SK-N-DZ (cell line): ENCODE measurements at regions not wholly inside any gene's neighbourhood (a gene's known extent, or its start where the extent isn't known, plus 50 kb on each side); places are given as distances from the start of the nearest gene placed in this dataset.
"Not testable (repeated sequence)": the region's sequence is repeated elsewhere in the genome, so short reads cannot be mapped to it uniquely, and the experiment has no call there.

Source experiments
- DNase-seq: peaks from one replicate; pipeline ENCODE4 v3.0.0-alpha.2; 2015; ENCODE audit warnings: low spot score

DNA sequence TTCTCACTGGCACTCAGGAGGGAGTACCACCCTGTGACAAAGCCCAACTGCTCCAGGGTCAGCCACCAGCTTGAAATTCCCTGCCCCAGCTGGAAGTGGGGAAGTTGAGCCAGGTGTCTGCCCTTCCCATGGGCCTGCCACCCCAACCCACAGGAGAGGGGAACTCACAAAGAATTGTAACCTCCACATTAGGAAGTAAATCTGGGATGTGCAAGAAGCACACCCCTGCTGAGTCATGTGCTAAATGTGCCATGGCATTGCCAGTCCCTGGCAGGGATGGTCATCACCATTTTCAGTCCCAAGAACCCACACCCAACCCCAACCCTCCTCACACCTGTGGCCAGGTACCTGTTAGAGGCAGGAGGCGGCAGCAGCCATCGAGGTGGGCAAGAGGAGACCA lies 165.2 kb upstream of the THBS1 start:
- DNase-seq: no peak

DNA sequence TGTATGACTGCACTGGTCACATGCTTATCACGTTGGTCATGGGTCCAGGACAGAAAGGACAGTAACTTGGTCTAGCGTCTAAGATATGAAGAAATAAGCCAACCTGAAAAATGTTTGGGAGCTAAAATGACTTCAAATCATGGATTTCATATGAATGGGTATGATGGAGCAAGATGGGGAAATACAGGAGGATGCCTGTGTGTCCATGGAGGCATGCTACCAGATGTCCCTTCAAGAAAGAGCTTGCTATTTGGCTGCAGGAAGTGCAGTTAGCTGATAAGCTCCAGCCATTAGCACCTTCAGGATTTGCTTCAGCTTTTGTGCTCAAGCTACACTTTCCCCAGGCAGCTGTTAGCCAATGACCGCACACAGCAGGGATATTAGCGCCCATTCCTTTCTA lies 164.6 kb upstream of the THBS1 start:
- DNase-seq: no peak

DNA sequence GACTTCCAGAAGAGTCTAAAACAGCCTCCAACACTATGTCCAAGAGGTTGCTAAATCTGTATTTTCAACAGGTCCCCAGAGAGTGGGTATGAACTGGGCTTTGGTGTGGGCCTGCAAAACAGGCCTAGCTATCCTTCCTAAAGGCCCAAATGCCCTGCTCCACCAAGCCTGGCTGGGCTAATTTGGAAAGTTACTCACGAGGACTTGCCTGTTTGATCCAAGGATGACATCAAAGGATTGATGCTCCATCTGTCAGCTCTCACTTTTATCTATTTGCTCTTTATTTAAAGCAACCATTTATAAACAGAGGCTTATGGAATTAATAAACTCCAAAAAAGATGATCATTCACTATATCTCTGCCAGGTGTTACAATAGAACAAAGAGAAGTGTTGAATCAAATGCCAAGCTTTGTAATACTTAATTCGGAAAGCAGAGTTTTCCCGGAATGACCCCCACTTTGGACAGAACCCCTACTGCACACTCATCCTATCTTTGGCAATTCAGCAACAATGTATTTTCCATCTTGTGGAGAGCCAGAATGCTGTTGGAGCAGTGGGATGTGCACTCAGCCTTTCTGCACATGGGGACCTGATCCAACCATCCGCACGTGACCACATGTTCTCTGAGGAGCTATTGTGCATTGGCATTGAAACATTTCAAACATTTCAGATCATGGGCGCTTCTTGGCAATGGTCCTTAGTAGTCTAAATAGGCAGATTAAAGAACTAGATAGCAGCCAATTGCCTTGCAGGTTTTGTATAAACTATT lies 163.3 kb upstream of the THBS1 start:
- DNase-seq: no peak

DNA sequence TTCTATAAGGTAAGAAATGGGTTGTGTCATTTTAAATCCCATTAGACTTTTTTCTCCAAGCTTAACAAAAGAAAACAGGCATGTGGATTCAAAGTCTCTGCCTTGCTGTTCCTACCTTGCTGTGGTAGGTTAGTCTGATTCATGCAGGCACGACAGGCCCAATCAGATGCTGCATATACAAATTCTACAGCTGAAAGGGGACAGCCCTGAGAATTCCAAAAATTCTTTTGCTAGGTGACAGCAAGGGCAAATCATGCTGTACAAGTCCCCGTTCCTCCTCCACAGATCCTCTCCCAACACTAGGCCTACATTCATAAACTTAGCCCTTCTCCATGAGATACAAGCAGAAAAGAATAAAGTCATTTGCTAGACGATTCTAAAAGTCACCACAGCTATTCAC lies 161.2 kb upstream of the THBS1 start:
- DNase-seq: no peak

DNA sequence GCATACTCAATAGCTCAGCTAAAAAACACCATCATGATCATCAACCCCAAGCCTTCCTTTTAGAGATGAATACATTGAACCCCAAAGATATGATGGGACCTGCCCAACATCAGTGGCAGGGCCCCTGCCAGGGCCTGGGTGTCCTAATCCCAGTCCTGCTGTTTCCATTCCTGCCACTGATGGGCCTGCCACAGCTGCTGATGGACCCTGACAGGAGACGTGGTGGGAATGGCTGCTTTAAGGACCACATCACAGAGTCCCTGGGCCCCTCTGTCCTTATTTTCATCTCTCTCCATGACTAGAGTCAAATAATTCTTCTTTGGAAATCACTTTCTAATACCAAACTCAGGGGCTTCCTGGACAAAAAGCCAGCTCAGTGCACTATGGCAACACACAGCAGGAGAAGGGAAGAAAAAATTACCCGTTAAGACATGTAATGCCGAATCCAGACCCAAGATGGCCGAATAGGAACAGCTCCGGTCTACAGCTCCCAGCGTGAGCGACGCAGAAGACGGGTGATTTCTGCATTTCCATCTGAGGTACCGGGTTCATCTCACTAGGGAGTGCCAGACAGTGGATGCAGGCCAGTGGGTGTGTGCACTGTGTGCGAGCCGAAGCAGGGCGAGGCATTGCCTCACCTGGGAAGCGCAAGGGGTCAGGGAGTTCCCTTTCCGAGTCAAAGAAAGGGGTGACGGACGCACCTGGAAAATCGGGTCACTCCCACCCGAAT lies 160.6 kb upstream of the THBS1 start:
- DNase-seq: not testable (repeated sequence)

DNA sequence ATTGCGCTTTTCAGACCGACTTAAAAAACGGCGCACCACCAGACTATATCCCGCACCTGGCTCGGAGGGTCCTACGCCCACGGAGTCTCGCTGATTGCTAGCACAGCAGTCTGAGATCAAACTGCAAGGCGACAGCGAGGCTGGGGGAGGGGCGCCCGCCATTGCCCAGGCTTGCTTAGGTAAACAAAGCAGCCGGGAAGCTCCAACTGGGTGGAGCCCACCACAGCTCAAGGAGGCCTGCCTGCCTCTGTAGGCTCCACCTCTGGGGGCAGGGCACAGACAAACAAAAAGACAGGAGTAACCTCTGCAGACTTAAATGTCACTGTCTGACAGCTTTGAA lies 160.1 kb upstream of the THBS1 start:
- DNase-seq: not testable (repeated sequence)

DNA sequence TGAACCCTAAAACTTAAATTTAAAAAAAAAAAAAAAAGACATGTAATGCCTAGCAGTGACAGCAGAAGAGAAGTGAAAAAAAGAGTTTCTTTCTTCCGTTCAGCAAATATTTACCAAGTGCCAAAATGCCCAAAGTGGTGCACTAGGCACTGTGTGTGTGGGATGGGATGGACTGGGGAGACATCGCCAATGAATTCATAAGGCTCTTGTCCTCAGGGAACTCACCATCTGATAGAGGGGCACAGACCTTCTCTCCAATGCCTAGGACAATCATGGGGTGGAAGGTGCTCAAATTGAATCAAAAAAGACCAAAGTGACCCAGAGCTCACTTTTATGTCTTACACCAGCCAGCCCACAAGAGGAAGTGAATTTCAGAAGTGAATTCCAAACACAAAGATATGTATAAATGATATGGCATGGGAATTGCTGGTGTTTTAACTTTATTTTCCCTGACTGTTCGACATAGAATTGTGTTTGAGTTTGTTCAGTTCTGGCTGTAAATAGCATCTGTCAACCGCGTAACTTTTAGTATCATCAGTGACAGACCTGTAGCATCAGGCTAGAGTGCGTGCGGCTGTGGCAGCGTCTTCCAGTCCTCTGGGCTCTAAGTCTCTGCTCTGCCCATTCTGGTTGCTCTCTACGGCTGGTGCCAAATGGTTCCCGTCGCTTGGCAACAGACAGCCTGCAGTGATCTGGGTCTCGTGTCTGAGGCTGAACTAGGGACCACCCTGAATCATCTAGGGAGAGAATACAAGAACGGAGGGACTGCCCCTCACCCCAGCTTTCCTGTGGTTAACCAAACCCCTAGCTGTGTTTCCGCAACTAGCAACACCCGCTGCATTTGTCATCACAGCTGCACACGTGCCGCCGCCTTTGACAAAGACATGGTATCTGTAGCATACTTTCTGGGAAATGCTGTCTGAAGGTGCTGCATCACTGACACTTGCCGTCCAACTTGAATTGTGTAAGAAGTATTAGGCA lies 154.0 kb upstream of the THBS1 start:
- DNase-seq: peak; percentile 21

DNA sequence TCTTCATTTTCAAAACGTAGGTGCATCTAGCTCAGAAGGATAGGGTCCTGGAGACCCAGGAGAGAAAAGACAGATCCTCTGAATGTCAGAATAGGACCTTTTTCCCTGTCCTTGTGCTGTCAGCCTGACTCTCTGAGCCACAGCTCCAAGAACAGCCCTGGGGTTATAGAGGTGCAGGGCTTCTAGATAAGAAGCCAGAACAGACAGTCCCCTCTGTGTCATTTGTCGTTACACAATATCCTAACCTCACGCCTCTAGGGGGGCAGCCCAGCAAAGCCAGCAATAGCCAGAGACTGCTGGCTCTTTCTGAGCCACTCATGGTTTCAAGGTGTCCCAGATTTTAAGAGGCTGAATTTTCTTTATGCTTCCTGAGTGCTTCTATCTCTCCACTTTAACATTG lies 153.2 kb upstream of the THBS1 start:
- DNase-seq: no peak

DNA sequence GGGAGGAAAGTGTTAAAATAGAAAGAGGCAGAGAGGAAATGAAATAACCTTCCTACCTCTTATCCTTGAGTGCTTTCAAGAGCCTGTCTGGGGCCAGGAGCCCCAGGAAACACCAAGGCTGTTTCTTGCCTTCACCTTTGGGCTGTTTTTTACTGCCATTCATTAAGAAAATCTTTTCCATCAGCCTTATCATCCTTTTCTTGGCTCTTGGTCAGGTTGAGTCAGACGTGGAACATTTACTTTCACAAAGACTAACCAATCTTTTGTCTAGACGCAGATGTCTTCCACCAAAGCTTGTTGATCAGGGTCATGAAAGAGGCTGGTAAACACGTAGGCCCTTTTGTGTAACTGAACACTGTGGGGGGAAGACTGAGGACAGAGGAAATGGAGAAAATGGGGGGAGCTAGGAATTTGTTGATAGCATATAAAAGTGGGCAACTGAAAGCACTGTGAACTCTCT lies 151.0 kb upstream of the THBS1 start:
- DNase-seq: no peak

DNA sequence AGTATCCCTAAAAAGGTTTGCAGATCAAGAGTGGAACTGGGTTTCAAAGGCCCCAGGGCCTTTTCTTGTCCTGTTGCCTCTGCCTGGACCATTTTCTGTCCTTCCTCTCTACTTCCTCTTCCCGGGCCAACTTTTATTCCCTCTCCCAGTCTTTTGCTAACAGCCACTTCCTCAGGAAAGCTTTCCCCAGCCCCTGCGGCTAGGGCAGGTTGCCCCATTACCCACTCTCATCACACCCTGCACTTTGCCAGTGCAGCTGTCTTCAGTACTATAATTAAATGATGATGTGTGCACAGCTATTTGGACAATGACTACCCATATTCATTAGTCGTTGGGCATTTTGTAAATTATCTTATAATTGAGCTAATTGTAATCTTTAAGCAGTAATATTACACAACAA lies 150.5 kb upstream of the THBS1 start:
- no peak for DNase-seq

DNA sequence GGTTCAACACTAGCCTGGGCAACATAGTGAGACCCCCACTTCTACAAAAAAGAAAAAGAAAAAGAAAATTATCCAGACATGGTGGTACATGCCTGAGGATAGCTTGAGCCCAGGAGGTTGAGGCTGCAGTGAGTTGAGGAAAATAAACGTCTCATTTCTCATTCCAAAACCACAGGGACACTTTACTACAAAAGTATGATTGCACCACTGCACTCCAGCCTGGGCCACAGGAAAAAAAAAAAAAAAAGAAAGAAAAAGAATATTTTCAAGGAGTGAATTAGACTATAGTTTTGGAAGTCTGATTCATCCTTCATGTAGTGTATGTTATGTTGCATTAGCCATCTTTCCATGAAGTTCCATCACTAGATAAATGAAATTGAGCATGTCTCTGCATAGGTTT lies 149.5 kb upstream of the THBS1 start:
- no peak for DNase-seq

DNA sequence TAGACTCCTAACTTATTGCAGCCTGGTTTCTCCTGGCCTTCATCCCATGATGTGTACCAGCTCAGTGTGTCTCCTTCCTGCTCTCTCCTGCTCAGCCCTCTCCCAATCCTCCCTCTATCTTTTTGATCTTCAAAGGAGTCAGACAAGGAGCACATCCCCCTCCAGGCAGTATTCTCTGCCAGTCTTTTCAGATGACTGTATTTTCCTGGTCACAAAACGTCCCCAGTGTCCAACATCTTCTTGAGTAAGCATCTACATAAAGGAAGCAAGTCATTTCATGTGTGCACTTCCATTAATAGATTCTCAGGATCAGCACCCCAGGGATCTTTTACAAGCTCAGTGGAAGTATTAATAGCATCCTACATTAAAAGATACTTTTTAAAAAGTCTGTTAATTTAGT lies 148.9 kb upstream of the THBS1 start:
- no peak for DNase-seq

DNA sequence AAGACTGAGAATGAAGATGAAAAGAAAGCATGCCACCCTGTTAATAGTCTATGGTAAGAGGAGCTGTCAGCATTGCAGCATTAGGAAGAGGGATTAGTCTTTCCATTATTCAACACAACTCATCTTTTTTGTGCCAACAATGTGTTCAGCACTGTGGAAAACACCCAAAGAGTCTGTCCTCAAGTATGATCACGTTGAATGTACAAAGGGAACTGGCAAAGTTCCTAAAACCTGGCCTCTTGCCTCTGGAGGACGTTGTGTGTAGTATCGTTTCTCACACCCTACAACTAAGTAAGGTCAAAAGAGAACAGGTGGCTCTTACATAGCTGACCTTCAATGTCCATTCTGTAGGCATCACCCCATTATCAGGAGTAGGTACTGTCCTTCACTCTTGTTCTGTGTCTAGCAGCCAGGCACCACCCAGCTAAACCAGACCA lies 147.9 kb upstream of the THBS1 start:
- DNase-seq: no peak

DNA sequence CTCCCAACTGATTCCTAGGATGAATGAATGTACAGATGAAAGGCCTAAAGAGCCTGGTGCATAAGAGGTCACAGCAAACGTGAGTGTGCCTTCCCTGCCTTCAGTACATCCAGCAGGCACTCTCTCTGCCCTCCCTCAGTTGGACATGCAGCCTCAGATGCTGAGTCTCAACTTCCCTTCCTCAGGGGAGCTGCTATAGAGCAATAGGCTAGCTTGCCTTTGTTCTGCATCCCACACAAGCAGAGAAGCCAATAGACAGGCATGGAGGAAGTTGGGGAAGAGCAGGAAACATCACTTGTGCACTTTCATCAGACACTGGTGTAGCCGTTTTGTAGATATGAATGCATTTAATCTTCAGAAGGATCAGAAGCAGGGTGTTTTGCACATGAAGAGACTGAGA lies 147.5 kb upstream of the THBS1 start:
- DNase-seq: no peak

DNA sequence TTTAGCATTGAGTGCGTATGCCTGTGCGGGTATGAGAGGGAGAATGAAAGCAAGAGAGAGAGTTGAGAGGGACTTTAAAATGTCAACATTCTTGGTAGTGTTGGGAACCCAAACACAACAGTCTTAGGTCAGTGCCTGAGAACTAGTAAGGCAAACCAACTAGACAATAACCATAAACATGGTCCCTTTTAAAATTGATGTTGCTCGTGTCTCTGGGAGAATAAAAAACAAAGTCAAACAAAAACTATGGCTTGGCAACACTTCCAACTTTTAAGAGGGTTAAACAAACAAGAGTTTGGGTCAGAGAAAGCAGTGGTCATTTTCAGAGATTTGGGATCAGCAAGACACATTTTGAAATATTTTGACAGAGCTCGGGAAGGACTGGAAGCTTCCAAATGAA lies 146.7 kb upstream of the THBS1 start:
- DNase-seq: no peak

DNA sequence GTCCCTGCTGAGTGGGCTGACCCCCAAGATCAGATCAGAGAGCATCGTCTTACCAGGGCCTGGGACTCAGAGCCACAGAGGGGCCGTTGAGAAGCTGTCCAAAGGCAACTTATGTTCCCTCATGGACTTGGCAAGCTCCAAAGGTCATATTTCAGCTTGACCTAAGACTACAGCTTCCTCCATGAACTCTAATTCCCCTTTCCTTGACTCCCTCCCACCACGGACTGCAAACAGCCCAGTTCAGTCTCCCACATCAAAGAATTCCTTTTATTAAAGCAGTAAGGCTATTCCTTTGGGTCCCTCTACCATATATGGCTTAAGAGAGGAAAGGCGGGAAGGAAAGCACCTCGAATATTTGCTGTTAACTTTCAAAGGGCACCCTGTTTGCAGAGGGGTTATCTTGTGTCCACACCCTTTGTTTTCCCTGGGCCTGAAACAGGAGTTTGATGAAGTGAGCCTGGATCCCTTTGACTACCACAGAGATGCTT lies 146.1 kb upstream of the THBS1 start:
- no peak for DNase-seq

DNA sequence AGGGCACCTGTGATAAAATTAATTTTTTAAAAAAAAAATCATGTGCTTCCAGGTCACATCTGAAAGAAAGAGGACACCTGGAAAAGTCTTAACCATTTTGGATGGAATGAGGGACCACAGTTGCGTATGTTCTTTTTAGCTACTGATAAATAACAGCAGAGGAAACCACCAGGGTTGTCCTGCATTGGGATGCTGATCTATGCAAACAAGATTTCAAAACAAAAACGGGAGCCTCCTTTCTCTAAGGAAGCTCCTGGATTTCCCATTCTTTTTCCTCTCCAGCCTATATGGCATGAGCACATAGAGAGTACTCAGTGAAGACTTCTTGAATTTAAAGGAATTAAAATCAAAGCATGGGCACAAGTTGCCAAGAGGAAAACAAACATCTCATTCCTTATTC lies 145.6 kb upstream of the THBS1 start:
- DNase-seq: no peak

DNA sequence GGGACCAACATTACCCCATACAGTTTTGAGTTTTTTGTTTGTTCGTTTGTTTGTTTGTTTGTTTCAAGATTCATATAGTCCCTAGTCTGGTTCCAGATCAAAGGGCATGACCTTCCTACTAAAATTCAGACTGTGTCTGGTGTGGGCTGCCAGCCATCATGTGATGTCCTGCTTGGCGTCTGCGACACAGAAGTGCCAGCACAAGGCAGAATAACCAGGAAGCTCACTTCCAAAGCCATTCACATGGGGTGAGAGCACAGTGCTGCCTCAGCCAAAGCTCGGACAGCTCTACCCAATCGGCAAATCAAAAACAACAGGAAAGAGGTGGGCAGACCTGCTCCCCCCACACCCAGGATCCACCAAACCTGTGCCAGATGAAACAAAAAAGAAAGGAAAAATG lies 142.6 kb upstream of the THBS1 start:
- DNase-seq: no peak

DNA sequence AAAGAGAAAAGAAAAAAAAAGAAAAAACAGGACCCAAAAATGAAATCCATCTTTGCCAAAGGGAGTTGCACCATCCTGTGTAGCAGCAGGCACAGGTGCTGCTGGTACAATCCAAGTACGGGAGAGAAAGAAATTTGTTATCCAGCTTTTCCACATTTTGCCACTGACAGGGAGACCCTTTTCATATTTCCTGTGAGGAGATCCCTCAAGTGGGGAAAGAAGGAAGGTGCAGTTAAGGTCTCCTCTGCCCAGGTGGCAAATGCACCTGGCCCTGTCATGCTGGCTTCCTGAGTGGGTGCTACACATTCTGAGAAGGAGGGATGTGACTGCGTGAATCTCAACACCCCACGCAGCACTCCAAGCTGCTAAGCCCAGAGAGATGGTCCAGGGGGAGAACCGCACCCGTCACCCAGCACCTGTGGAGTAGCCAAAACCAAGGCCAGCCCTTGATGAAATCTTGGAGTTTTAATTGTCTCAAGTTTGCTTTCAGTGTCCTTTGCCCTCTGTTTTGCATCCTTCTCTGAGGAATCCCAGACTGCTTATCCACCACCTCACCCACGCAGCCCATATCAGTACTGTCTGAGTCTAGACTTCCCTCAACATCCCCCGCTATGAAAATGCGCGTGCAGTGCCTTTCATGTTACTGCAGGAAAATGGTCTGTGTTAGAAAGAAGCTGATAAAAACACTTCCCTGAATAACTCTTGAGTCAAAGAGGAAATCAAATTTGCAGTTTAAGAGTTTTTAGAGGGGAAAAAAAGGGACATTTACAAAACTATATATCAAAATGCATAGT lies 141.9 kb upstream of the THBS1 start:
- DNase-seq: no peak

DNA sequence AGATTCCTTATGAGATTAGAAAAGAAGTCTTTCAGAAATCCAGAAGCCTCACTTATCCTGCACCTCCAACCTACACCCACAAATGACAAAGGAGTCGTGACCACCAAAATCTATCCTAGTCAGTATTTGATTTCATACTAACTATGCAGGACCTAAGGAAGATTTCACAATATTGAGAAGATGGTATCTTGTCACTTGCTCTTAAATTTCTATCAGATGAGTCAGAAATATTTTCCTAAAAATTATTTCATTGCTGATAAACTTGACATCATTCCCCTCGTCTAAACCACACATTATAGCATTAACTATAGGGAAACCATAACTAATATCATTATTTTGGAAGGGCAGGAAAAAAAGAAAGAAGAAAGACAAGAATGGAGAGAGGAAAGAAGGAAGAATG lies 138.0 kb upstream of the THBS1 start:
- DNase-seq: no peak

DNA sequence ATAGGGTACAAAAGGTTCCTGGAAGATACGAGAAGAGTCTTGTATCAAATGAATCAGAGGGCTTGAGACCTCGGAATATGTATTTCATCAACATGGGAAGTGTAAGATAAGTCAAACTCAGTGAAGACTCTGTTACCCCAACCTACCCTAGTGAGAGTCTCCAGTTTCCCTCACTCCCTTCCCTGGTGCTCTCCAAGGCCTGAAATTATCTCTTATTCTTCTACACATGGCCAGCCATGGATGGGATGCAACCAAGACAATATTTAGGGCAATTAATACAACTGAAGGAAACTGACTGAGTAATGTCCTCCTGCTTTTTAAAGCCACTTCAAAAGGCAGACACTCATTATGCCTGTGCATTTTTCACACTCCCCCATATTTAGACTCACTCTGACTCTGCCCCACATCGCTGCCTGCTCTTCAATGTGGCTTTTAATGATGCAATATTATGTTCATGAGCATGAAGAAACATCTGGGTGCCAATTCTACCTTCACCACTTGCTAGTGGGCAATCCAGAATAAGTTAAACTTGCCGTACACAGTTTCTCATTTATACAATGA lies 137.1 kb upstream of the THBS1 start:
- DNase-seq: no peak
